Adrenal gland (tissue), 9 donors: ENCODE measurements at regions not wholly inside any gene's neighbourhood (a gene's known extent, or its start where the extent isn't known, plus 50 kb on each side); places are given as distances from the start of the nearest gene placed in this dataset.
A peak's percentile ranks its signal among the peaks of the same experiment; 100 is the strongest.

Experiments
- DNase-seq, 7 donors: peaks; one replicate each; pipeline ENCODE4 v3.0.0-alpha.2; 2019 to 2020
- H3K27ac ChIP-seq, 5 donors: fragments of 200-600 bp; sonication (generic) in 4 of 5; 1 replicate in 3 of 5; 2 replicates in 2 of 5; pipeline versions ENCODE4 v1.5.1 to v1.8.0; 2016 to 2020; ENCODE audit warnings: mild to moderate bottlenecking in 1 of 5
- H3K27me3 ChIP-seq: fragments of 200-600 bp; 2 replicates; pipeline ENCODE4 v1.8.0; 2021
- H3K36me3 ChIP-seq, 2 donors: fragments of 200-600 bp; replicated peaks in 1 of 2; 1 replicate in 1 of 2; 2 replicates in 1 of 2; pipeline versions ENCODE4 v1.5.1 to v1.8.0; 2018 to 2022
- H3K4me1 ChIP-seq, 2 donors: fragments of 200-600 bp; replicated peaks in 1 of 2; 1 replicate in 1 of 2; 2 replicates in 1 of 2; pipeline versions ENCODE4 v1.5.1 to v1.8.0; 2018 to 2021
- H3K4me3 ChIP-seq, 4 donors: fragments of 200-600 bp; sonication (generic) in 3 of 4; one replicate each; pipeline ENCODE4 v1.5.1; 2016 to 2018
- H3K9me3 ChIP-seq, 3 donors: fragments of 200-600 bp; sonication (generic) in 1 of 3; replicated peaks in 1 of 3; 1 replicate in 2 of 3; 2 replicates in 1 of 3; pipeline versions ENCODE4 v1.5.1 to v1.8.0; 2016 to 2021
- CTCF ChIP-seq, 6 experiments: fragments of 450-650 bp in 4 of 6; fragments of 200-600 bp in 2 of 6; sonication (generic) in 1 of 6; IDR thresholded peaks; 1 replicate in 5 of 6; 2 replicates in 1 of 6; pipeline versions ENCODE4 v1.5.1 to v1.8.0; 2016 to 2021; ENCODE audit warnings: antibody characterized with exemption in 6 of 6, mild to moderate bottlenecking in 2 of 6, moderate library complexity in 1 of 6
- POLR2A ChIP-seq, 2 donors: fragments of 450-650 bp; IDR thresholded peaks; one replicate each; pipeline ENCODE4 v1.6.1; 2017; ENCODE audit warnings: antibody characterized with exemption in 2 of 2, mild to moderate bottlenecking in 2 of 2, moderate library complexity in 1 of 2
- WGBS, 4 donors: extraction: QIAGEN DNeasy Blood & Tissue Kit in 2 of 4; methylation state at CpG; one replicate each; pipeline versions ENCODE4 v1.1.5 to v1.1.7; 2013 to 2017; 5-methylcytosine and 5-hydroxymethylcytosine counted together
- intact Hi-C, 2 donors: fragments of 100-400 bp; cut with DNase I; formaldehyde crosslinking; loops; one replicate each; pipeline versions ENCODE4 v1.14.1 to v1.15.0; 2022 to 2023
- donor health status: healthy with polysubstance abuse.
- donor health status: Bipolar disorder and iron deficiency.
- donor health status: DM: yes; HTN: yes; CAD: no.
- donor health status: DM: no; HTN: no; CAD: no.
- donor health status: DM: no; HTN: no; CAD: no.

DNA sequence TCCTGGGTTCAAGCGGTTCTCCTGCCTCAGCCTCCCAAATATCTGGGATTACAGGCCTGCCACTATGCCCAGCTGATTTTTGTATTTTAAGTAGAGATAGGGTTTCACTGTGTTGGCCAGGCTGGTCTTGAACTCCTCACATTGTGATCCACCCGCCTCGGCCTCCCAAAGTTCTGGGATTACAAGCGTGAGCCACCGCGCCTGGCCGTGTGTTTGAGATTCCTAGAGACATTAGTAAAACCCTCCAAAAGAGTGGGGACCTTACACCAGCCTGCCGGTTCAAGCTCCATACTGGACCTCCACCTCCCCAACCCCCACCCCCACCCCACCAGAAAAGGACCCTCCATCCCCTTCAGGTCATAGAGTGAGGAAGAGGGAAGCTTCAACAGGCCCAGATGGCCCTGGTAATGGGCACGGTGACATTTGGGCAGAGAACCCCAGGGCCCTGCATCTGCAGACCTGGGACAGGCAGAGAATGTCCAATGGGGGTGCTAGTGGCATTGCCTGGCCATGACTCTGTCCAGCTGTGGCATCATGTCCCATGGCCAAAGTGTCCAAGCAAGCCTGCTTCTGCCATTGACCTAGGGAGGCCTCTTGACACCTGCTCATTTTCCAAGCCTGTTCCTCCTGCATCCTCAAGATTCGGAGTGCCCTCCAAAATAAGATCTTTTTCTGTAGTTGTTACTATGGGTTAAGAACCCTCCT is 108.9 kb upstream of the KLF13 start:
- no peak for TF ChIP-seq CTCF (IDR thresholded peaks at IDR 0.05)
- no peak for TF ChIP-seq POLR2A (IDR thresholded peaks at IDR 0.05)
- H3K9me3 ChIP-seq, result no peaks in the 10 kb centered on the region
- no peak overlapping the region for H3K4me3 ChIP-seq
- DNase-seq, result no peak
- intact Hi-C loops, result loop anchor here in 1 of 2 donors (5.0 kb wide), 2 partner anchors 110 to 220 kb away; partner anchors contain the start of gene KLF13
- H3K27ac ChIP-seq, result no peak overlapping the region
- H3K4me1 ChIP-seq, result peaks cover 0 to 15% of the 10 kb centered on the region in 2 donors
- no peaks in the 10 kb centered on the region for H3K36me3 ChIP-seq
- no peaks in the 10 kb centered on the region for H3K27me3 ChIP-seq
- 95 to 97% (median 96%) methylated on average over 9 to 10 of the region's 10 CpGs for WGBS, 4 donors

DNA sequence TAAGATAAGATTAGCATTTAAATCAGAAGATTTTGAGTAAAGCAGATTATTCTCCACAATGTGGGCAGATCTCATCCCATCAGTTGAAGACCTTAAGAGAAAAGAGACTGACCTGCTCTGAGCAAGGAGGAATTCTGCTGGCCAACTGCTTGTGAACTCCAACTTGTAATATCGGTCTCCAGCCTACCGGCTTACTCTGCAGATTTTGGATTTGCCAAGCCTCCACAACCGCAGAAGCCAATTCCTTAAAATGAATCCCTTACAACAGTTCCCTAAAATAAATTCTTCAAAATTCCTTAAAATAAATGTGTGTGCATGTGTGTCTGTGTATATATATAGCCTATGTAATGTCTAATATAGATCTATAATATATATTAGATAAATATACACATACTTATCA is 107.4 kb upstream of the KLF13 start:
- no peaks in the 10 kb centered on the region for H3K9me3 ChIP-seq
- no peak for DNase-seq
- WGBS, 4 donors, result 44 to 52% (median 48%) methylated on average over 3 of the region's 3 CpGs
- no peaks in the 10 kb centered on the region for H3K36me3 ChIP-seq
- no peak overlapping the region for H3K4me3 ChIP-seq
- no peak for TF ChIP-seq CTCF (IDR thresholded peaks at IDR 0.05)
- TF ChIP-seq POLR2A (IDR thresholded peaks at IDR 0.05), result no peak
- H3K27me3 ChIP-seq, result no peaks in the 10 kb centered on the region
- peaks cover 0 to 15% of the 10 kb centered on the region in 2 donors for H3K4me1 ChIP-seq
- intact Hi-C loops, result loop anchor here in 1 of 2 donors (5.0 kb wide), 2 partner anchors 108 to 218 kb away; partner anchors contain the start of gene KLF13
- H3K27ac ChIP-seq, result no peak overlapping the region

DNA sequence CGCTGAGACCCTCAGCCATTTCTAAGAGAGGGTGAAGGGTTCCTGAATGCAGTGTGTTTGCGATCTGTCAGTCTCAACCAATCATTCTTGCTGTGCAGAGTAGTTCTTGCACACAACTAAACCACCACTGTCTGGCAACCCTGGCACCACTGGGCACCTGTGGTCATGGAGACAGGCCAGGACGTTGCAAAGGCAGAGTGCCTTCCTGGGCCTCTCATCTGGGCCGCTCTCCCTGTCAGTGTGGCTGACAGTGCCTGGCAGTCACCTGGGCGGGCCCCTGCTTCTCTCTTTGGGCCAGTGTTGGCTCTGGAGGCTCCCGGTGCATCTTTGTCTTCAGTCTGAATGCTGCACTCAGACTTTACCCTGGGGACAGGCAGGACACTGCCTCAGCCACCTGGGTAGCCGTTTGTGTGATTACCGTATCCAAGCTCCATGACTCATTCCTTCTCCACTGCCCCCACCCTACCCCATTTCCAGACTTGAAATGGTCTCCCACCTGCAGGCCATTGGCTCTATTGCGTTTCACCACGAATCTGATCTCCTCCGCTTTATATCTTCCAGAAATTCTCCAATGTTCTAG is 104.6 kb upstream of the KLF13 start:
- WGBS, 4 donors, result 69 to 78% (median 74%) methylated on average over 9 to 11 of the region's 11 CpGs
- Histone ChIP-seq H3K27me3 (no peaks in the 10 kb centered on the region), H3K4me1 (peaks cover 0 to 6% of the 10 kb centered on the region in 2 donors), H3K4me3 (no peak overlapping the region), H3K9me3 (no peaks in the 10 kb centered on the region), H3K36me3 (no peaks in the 10 kb centered on the region), H3K27ac (no peak overlapping the region)
- intact Hi-C loops, result no loop called here
- TF ChIP-seq CTCF (IDR thresholded peaks at IDR 0.05) (no peak), POLR2A (IDR thresholded peaks at IDR 0.05) (no peak)
- DNase-seq, result no peak

DNA sequence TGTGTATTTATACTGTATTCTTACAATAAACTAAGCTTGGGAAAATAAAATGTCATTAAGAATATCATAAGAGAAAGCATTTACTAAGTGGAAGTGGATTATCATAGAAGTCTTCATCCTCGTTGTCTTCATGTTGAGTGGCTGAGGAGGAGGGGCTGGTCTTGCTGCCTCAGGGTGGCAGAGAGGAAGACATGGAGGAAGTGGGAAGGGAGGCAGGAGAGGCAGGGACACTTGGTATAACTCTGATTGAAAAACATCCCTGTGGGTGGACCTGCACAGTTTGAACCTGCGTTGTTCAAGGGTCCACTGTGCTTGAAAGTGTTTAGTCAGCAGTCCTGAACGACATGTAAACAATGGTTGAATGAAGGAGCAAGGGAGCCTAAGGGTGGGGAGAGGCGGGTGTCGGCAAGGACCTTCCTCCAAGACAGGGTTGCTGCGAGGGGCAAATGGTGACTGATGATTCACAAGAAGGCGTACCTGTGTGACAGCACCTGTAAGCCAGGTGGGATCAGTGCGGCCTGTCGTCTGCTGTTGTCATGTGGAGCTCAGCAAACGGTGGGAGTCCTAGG is 103.8 kb upstream of the KLF13 start:
- intact Hi-C loops, result no loop called here
- TF ChIP-seq CTCF (IDR thresholded peaks at IDR 0.05) (no peak), POLR2A (IDR thresholded peaks at IDR 0.05) (no peak)
- Histone ChIP-seq H3K4me3 (no peak overlapping the region), H3K27me3 (no peaks in the 10 kb centered on the region), H3K36me3 (no peaks in the 10 kb centered on the region), H3K4me1 (peaks cover 0 to 5% of the 10 kb centered on the region in 2 donors), H3K27ac (no peak overlapping the region), H3K9me3 (no peaks in the 10 kb centered on the region)
- DNase-seq, result peak in 1 of 7 donors; percentile 14
- 63 to 80% (median 66%) methylated on average over 10 of the region's 10 CpGs for WGBS, 4 donors
